CD14-positive monocyte (primary cell): ENCODE measurements at regions not wholly inside any gene's neighbourhood (a gene's known extent, or its start where the extent isn't known, plus 50 kb on each side); places are given as distances from the start of the nearest gene placed in this dataset.

Experiments used
- DNase-seq, 3 donors: peaks; one replicate each; pipeline ENCODE4 v3.0.0-alpha.2; 2011 to 2022
- H2AFZ ChIP-seq: 2 replicates; pipeline ENCODE4 v1.6.0; 2012; ENCODE audit warnings: mild to moderate bottlenecking, low read depth, low read length, inconsistent platforms; ENCODE audit not compliant: insufficient read depth, poor library complexity, severe bottlenecking
- H3K27ac ChIP-seq, 2 donors: 1 replicate in 1 of 2; 2 replicates in 1 of 2; pipeline ENCODE4 v1.5.1; 2012 to 2013; ENCODE audit warnings: low read length in 2 of 2, control low read depth in 1 of 2, inconsistent platforms in 1 of 2, low read depth in 1 of 2, mild to moderate bottlenecking in 1 of 2
- H3K27me3 ChIP-seq, 2 donors: one replicate each; pipeline versions ENCODE4 v1.6.0 to v1.6.1; 2011 to 2013; ENCODE audit warnings: low read length in 2 of 2; ENCODE audit not compliant: control insufficient read depth in 2 of 2, insufficient read depth in 2 of 2
- H3K36me3 ChIP-seq, 2 donors: replicated peaks in 1 of 2; 1 replicate in 1 of 2; 2 replicates in 1 of 2; pipeline versions ENCODE4 v1.5.1 to v1.6.1; 2012 to 2013; ENCODE audit warnings: low read length in 2 of 2, control low read depth in 1 of 2, inconsistent platforms in 1 of 2, mild to moderate bottlenecking in 1 of 2; ENCODE audit not compliant: insufficient read depth in 2 of 2, control insufficient read depth in 1 of 2
- H3K4me1 ChIP-seq, 2 donors: 1 replicate in 1 of 2; 2 replicates in 1 of 2; pipeline versions ENCODE4 v1.5.1 to v1.6.1; 2012 to 2013; ENCODE audit warnings: low read length in 2 of 2, control low read depth in 1 of 2, inconsistent platforms in 1 of 2, mild to moderate bottlenecking in 1 of 2, moderate library complexity in 1 of 2; ENCODE audit not compliant: insufficient read depth in 2 of 2, control insufficient read depth in 1 of 2
- H3K4me2 ChIP-seq: replicated peaks from 2 replicates; pipeline ENCODE3; 2012; ENCODE audit warnings: low read length, moderate library complexity, mild to moderate bottlenecking; ENCODE audit not compliant: poor library complexity, severe bottlenecking; ENCODE audit errors: extremely low read depth
- H3K4me3 ChIP-seq, 3 experiments: fragments of 200-600 bp in 1 of 3; sonication (generic) in 1 of 3; replicated peaks in 1 of 3; 1 replicate in 2 of 3; 2 replicates in 1 of 3; pipeline ENCODE4 v1.5.1; 2011 to 2013; ENCODE audit warnings: low read length in 3 of 3, mild to moderate bottlenecking in 3 of 3, control low read depth in 2 of 3, low read depth in 2 of 3, inconsistent platforms in 1 of 3, moderate library complexity in 1 of 3
- H3K79me2 ChIP-seq: 2 replicates; pipeline ENCODE4 v1.6.0; 2012; ENCODE audit warnings: mild to moderate bottlenecking, control low read depth, inconsistent platforms, low read length, moderate library complexity; ENCODE audit not compliant: insufficient read depth
- H3K9ac ChIP-seq: 2 replicates; pipeline ENCODE4 v1.6.0; 2017; ENCODE audit warnings: low read length, mild to moderate bottlenecking; ENCODE audit not compliant: insufficient read depth, poor library complexity, severe bottlenecking
- H3K9me3 ChIP-seq, 2 donors: replicated peaks in 1 of 2; 1 replicate in 1 of 2; 2 replicates in 1 of 2; pipeline versions ENCODE4 v1.5.1 to v1.6.1; 2012 to 2013; ENCODE audit warnings: low read length in 2 of 2, control low read depth in 1 of 2; ENCODE audit not compliant: control insufficient read depth in 1 of 2, insufficient read depth in 1 of 2
- H4K20me1 ChIP-seq: 2 replicates; pipeline ENCODE4 v1.6.0; 2012; ENCODE audit warnings: mild to moderate bottlenecking, low read length, control low read depth, moderate library complexity; ENCODE audit not compliant: insufficient read depth
- H3K27ac Mint-ChIP-seq, 7 donors: one replicate each; pipeline ENCODE4 v1.8.0; 2020; ENCODE audit warnings: mild to moderate bottlenecking in 7 of 7, mixed read lengths in 7 of 7, moderate library complexity in 6 of 7, inconsistent platforms in 2 of 7
- H3K27me3 Mint-ChIP-seq, 3 donors: one replicate each; pipeline ENCODE4 v1.8.0; 2021 to 2022; ENCODE audit warnings: low read depth in 3 of 3, mild to moderate bottlenecking in 3 of 3, mixed read lengths in 3 of 3, moderate library complexity in 3 of 3, inconsistent platforms in 1 of 3
- H3K36me3 Mint-ChIP-seq, 2 donors: one replicate each; pipeline ENCODE4 v1.8.0; 2020; ENCODE audit warnings: mixed read lengths in 2 of 2, inconsistent platforms in 1 of 2, mild to moderate bottlenecking in 1 of 2
- H3K4me1 Mint-ChIP-seq: one replicate; pipeline ENCODE4 v1.8.0; 2020; ENCODE audit warnings: mild to moderate bottlenecking, mixed read lengths
- H3K4me3 Mint-ChIP-seq, 2 donors: one replicate each; pipeline ENCODE4 v1.8.0; 2020; ENCODE audit warnings: mild to moderate bottlenecking in 2 of 2, mixed read lengths in 2 of 2, moderate library complexity in 1 of 2
- H3K9me3 Mint-ChIP-seq, 7 donors: one replicate each; pipeline ENCODE4 v1.8.0; 2020 to 2022; ENCODE audit warnings: mixed read lengths in 7 of 7, mild to moderate bottlenecking in 6 of 7, moderate library complexity in 6 of 7, inconsistent platforms in 2 of 7
- WGBS: methylation state at CpG from one replicate; pipeline ENCODE4 v1.1.5; 2013; ENCODE audit warnings: missing lambda C conversion rate; ENCODE audit not compliant: insufficient coverage; 5-methylcytosine and 5-hydroxymethylcytosine counted together
- intact Hi-C, 2 donors: fragments of 100-400 bp; cut with micrococcal nuclease; formaldehyde crosslinking; loops; one replicate each; pipeline versions ENCODE4 v1.15.0 to v1.15.1; 2023
- TF ChIP-seq, protein P1 (sequence below): fragments of 200-600 bp; IDR thresholded peaks from one replicate; pipeline ENCODE4 v1.8.0; 2022; ENCODE audit warnings: antibody characterized with exemption, mild to moderate bottlenecking

GRCh38 chrX:67346225-67346624, 197.6 kb upstream of the AR start:
- no peaks in the 10 kb centered on the region for H3K79me2 ChIP-seq
- H3K4me3 Mint-ChIP-seq = no peak overlapping the region
- H2AFZ ChIP-seq = no peak overlapping the region
- intact Hi-C loops = no loop called here
- H3K27me3 Mint-ChIP-seq = peaks cover 0 to 2% (median 1%) of the 10 kb centered on the region in 3 donors
- H3K4me3 ChIP-seq = no peak overlapping the region
- no peak overlapping the region for H3K27ac Mint-ChIP-seq
- no peaks in the 10 kb centered on the region for H3K36me3 ChIP-seq
- no peaks in the 10 kb centered on the region for H3K4me1 Mint-ChIP-seq
- no peak for DNase-seq
- no peaks in the 10 kb centered on the region for H3K9me3 ChIP-seq
- H3K27ac ChIP-seq = no peak overlapping the region
- no peaks in the 10 kb centered on the region for H3K4me1 ChIP-seq
- no peaks in the 10 kb centered on the region for H3K36me3 Mint-ChIP-seq
- WGBS = no CpG with 5 or more reads among the region's 1 CpG
- no peak overlapping the region for H3K4me2 ChIP-seq
- no peaks in the 10 kb centered on the region for H4K20me1 ChIP-seq
- TF ChIP-seq, protein P1, sequence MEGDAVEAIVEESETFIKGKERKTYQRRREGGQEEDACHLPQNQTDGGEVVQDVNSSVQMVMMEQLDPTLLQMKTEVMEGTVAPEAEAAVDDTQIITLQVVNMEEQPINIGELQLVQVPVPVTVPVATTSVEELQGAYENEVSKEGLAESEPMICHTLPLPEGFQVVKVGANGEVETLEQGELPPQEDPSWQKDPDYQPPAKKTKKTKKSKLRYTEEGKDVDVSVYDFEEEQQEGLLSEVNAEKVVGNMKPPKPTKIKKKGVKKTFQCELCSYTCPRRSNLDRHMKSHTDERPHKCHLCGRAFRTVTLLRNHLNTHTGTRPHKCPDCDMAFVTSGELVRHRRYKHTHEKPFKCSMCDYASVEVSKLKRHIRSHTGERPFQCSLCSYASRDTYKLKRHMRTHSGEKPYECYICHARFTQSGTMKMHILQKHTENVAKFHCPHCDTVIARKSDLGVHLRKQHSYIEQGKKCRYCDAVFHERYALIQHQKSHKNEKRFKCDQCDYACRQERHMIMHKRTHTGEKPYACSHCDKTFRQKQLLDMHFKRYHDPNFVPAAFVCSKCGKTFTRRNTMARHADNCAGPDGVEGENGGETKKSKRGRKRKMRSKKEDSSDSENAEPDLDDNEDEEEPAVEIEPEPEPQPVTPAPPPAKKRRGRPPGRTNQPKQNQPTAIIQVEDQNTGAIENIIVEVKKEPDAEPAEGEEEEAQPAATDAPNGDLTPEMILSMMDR = no peak
- no peak overlapping the region for H3K9ac ChIP-seq
- no peaks in the 10 kb centered on the region for H3K27me3 ChIP-seq
- H3K9me3 Mint-ChIP-seq = peaks cover 0 to 4% (median 0%) of the 10 kb centered on the region in 7 donors

DNA sequence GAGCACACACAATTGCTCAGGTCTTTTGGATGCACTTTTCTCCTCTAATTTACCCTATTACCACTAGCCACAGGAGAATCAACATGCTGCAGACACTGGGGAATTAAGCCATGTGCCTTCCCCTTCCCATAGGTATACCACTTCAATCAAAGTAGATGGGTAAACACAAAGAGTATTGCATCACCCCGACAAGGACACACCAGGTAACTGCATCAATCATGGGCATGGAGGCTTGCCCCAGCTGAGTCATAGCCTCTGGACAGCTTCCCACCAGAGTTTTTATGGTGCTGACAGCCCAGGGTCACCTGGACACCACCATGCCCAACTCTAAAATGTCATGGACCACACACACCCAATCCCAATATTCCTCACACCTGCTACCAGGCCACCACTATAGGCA, 197.2 kb upstream of the AR start:
- Histone ChIP-seq H3K9me3 (no peaks in the 10 kb centered on the region), H3K4me3 (no peak overlapping the region), H3K27ac (no peak overlapping the region), H3K79me2 (no peaks in the 10 kb centered on the region), H3K36me3 (no peaks in the 10 kb centered on the region), H3K9ac (no peak overlapping the region), H3K4me1 (no peaks in the 10 kb centered on the region), H3K27me3 (no peaks in the 10 kb centered on the region), H3K4me2 (no peak overlapping the region), H4K20me1 (no peaks in the 10 kb centered on the region), H2AFZ (no peak overlapping the region)
- no peaks in the 10 kb centered on the region for H3K36me3 Mint-ChIP-seq
- H3K4me1 Mint-ChIP-seq = no peaks in the 10 kb centered on the region
- intact Hi-C loops = no loop called here
- no CpG with 5 or more reads among the region's 1 CpG for WGBS
- TF ChIP-seq, protein P1 = no peak
- H3K4me3 Mint-ChIP-seq = no peak overlapping the region
- H3K9me3 Mint-ChIP-seq = peaks cover 0 to 4% (median 0%) of the 10 kb centered on the region in 7 donors
- no peak for DNase-seq
- peaks cover 0 to 3% (median 1%) of the 10 kb centered on the region in 3 donors for H3K27me3 Mint-ChIP-seq
- peak overlapping the region in 1 of 7 donors; percentile 1 for H3K27ac Mint-ChIP-seq
